GM23338 (cell line): ENCODE measurements at regions not wholly inside any gene's neighbourhood (a gene's known extent, or its start where the extent isn't known, plus 50 kb on each side); places are given as distances from the start of the nearest gene placed in this dataset.

Experiments
- ATAC-seq: fragments of 200-7000 bp; cut with Tn5 transposase; 3 replicates; pipeline ENCODE4 v1.9.1; 2020
- DNase-seq: peaks from one replicate; pipeline ENCODE4 v3.0.0-alpha.2; 2015; ENCODE audit warnings: low spot score
- H2AFZ ChIP-seq: fragments of 200-600 bp; sonication (generic); 2 replicates; pipeline ENCODE4 v1.8.0; 2016; ENCODE audit warnings: antibody characterized with exemption, mild to moderate bottlenecking, moderate library complexity
- H3F3A ChIP-seq: fragments of 200-600 bp; sonication (generic); replicated peaks from 2 replicates; pipeline ENCODE4 v1.8.0; 2017; ENCODE audit warnings: antibody characterized with exemption, mixed run types, low read depth
- H3K27ac ChIP-seq: fragments of 200-600 bp; sonication (generic); 2 replicates; pipeline ENCODE4 v1.6.1; 2016; ENCODE audit warnings: low read depth
- H3K27me3 ChIP-seq: fragments of 200-600 bp; sonication (generic); 2 replicates; pipeline ENCODE4 v1.8.0; 2016; ENCODE audit warnings: mild to moderate bottlenecking, mixed run types, moderate library complexity; ENCODE audit not compliant: insufficient read depth
- H3K36me3 ChIP-seq: fragments of 200-600 bp; sonication (generic); 2 replicates; pipeline ENCODE4 v1.8.0; 2016; ENCODE audit warnings: mild to moderate bottlenecking; ENCODE audit not compliant: insufficient read depth
- H3K4me1 ChIP-seq: fragments of 200-600 bp; sonication (generic); 2 replicates; pipeline ENCODE4 v1.8.0; 2016; ENCODE audit warnings: mild to moderate bottlenecking, moderate library complexity; ENCODE audit not compliant: insufficient read depth
- H3K4me2 ChIP-seq: fragments of 200-600 bp; sonication (generic); 2 replicates; pipeline ENCODE4 v1.7.1; 2017; ENCODE audit warnings: mixed run types
- H3K4me3 ChIP-seq: fragments of 200-600 bp; sonication (generic); 2 replicates; pipeline ENCODE4 v1.6.1; 2016; ENCODE audit warnings: mixed run types
- H3K79me2 ChIP-seq: fragments of 200-600 bp; sonication (generic); replicated peaks from 2 replicates; pipeline ENCODE4 v1.8.0; 2017; ENCODE audit warnings: mild to moderate bottlenecking; ENCODE audit not compliant: insufficient read depth
- H3K9me2 ChIP-seq: fragments of 200-600 bp; sonication (generic); 2 replicates; pipeline ENCODE4 v1.8.0; 2017; ENCODE audit not compliant: insufficient read depth
- H4K20me1 ChIP-seq: fragments of 200-600 bp; sonication (generic); replicated peaks from 2 replicates; pipeline ENCODE4 v1.8.0; 2017; ENCODE audit warnings: mild to moderate bottlenecking; ENCODE audit not compliant: insufficient read depth
- H3K27ac Mint-ChIP-seq: 2 replicates; pipeline ENCODE4 v1.8.0; 2020; ENCODE audit warnings: inconsistent platforms, mild to moderate bottlenecking, moderate library complexity, mixed read lengths
- H3K27me3 Mint-ChIP-seq: 3 replicates; pipeline ENCODE4 v1.8.0; 2022; ENCODE audit warnings: low read depth, mild to moderate bottlenecking, moderate library complexity, mixed read lengths, inconsistent platforms; ENCODE audit not compliant: insufficient read depth, poor library complexity
- H3K36me3 Mint-ChIP-seq: 3 replicates; pipeline ENCODE4 v1.8.0; 2021; ENCODE audit warnings: low read depth, mild to moderate bottlenecking, inconsistent platforms, moderate library complexity, mixed read lengths
- H3K4me1 Mint-ChIP-seq: 3 replicates; pipeline ENCODE4 v1.8.0; 2020; ENCODE audit warnings: mild to moderate bottlenecking, inconsistent platforms, mixed read lengths
- H3K4me3 Mint-ChIP-seq: 3 replicates; pipeline ENCODE4 v1.8.0; 2021; ENCODE audit warnings: moderate library complexity, mild to moderate bottlenecking, inconsistent platforms, mixed read lengths
- H3K9me3 Mint-ChIP-seq: 3 replicates; pipeline ENCODE4 v1.8.0; 2020; ENCODE audit warnings: moderate library complexity, mild to moderate bottlenecking, inconsistent platforms, mixed read lengths
- CREB1 ChIP-seq: fragments of 250-450 bp; sonication (Bioruptor Pico); IDR thresholded peaks from 2 replicates; pipeline ENCODE4 v1.5.0; 2020; ENCODE audit warnings: low read depth, mild to moderate bottlenecking, moderate library complexity
- CTCF ChIP-seq, 2 experiments: fragments of 200-600 bp in 1 of 2; sonication (generic) in 1 of 2; conservative IDR thresholded peaks; 2 replicates each; pipeline versions ENCODE4 v1.5.1 to v1.6.1; 2016 to 2017; ENCODE audit warnings: antibody characterized with exemption in 2 of 2, low read depth in 2 of 2, mild to moderate bottlenecking in 2 of 2, moderate library complexity in 1 of 2
- ETS1 ChIP-seq: IDR thresholded peaks from 2 replicates; pipeline ENCODE4 v1.6.1; 2016; ENCODE audit warnings: antibody characterized with exemption
- EZH2 ChIP-seq: fragments of 200-600 bp; sonication (generic); IDR thresholded peaks from one replicate; pipeline ENCODE4 v1.8.0; 2017; ENCODE audit warnings: antibody characterized with exemption, mild to moderate bottlenecking, low read depth; ENCODE audit not compliant: unreplicated experiment
- EZH2phosphoT487 ChIP-seq: fragments of 200-600 bp; sonication (generic); IDR thresholded peaks from one replicate; pipeline ENCODE4 v1.8.1; 2018; ENCODE audit warnings: antibody characterized with exemption; ENCODE audit not compliant: unreplicated experiment
- JUNB ChIP-seq: IDR thresholded peaks from one replicate; pipeline ENCODE4 v1.6.1; 2016; ENCODE audit warnings: antibody characterized with exemption; ENCODE audit not compliant: unreplicated experiment
- NANOG ChIP-seq: IDR thresholded peaks from 2 replicates; pipeline ENCODE4 v1.6.1; 2016; ENCODE audit warnings: antibody characterized with exemption, borderline replicate concordance
- REST ChIP-seq: IDR thresholded peaks from one replicate; pipeline ENCODE4 v1.6.1; 2018; ENCODE audit warnings: antibody characterized with exemption; ENCODE audit not compliant: unreplicated experiment
- STAT1 ChIP-seq: IDR thresholded peaks from one replicate; pipeline ENCODE4 v1.6.1; 2016; ENCODE audit warnings: antibody characterized with exemption; ENCODE audit not compliant: unreplicated experiment
- ZNF114 ChIP-seq: fragments of 250-450 bp; sonication (Bioruptor Pico); IDR thresholded peaks from 2 replicates; pipeline ENCODE4 v1.5.0; 2020; ENCODE audit warnings: mild to moderate bottlenecking, moderate library complexity
- ZNF331 ChIP-seq: fragments of 250-450 bp; sonication (Bioruptor Pico); IDR thresholded peaks from 2 replicates; pipeline ENCODE4 v1.5.0; 2020; ENCODE audit warnings: low read depth, mild to moderate bottlenecking, moderate library complexity

GRCh38 chr16:62477796-62478195 is 441.6 kb upstream of the CDH8 start (continued):
- TF ChIP-seq REST (no peak), ETS1 (no peak), NANOG (no peak), CREB1 (no peak), EZH2phosphoT487 (no peak), ZNF114 (CRISPR knock-in tag) (no peak), ZNF331 (CRISPR knock-in tag) (no peak), CTCF (conservative IDR thresholded peaks at IDR 0.05; ENCODE audit: low read depth in 2 of 2) (no peak)

GRCh38 chr16:62475573-62475972 is 439.3 kb upstream of the CDH8 start:
- Histone ChIP-seq H3K27ac (no peak overlapping the region), H3K4me3 (no peak overlapping the region), H3K36me3 (no peaks in the 10 kb centered on the region), H3K4me2 (no peak overlapping the region), H3K79me2 (no peaks in the 10 kb centered on the region), H4K20me1 (no peaks in the 10 kb centered on the region), H2AFZ (no peak overlapping the region), H3K27me3 (no peaks in the 10 kb centered on the region), H3K4me1 (no peaks in the 10 kb centered on the region), H3K9me2 (no peaks in the 10 kb centered on the region), H3F3A (no peaks in the 10 kb centered on the region)
- no peak for DNase-seq
- Mint-ChIP-seq H3K27me3 (no peaks in the 10 kb centered on the region), H3K36me3 (peaks cover 31% of the 10 kb centered on the region), H3K9me3 (peaks cover 64% of the 10 kb centered on the region), H3K4me1 (no peaks in the 10 kb centered on the region), H3K27ac (no peak overlapping the region), H3K4me3 (no peak overlapping the region)
- no peak for ATAC-seq
- TF ChIP-seq ZNF331 (CRISPR knock-in tag) (no peak), ZNF114 (CRISPR knock-in tag) (no peak), ETS1 (no peak), STAT1 (no peak), REST (no peak), NANOG (no peak), JUNB (no peak), CTCF (conservative IDR thresholded peaks at IDR 0.05; ENCODE audit: low read depth in 2 of 2) (no peak), EZH2 (no peak), CREB1 (no peak)
